ENCODE measurements at regions not wholly inside any gene's neighbourhood (a gene's known extent, or its start where the extent isn't known, plus 50 kb on each side); places are given as distances from the start of the nearest gene placed in this dataset.

DNA sequence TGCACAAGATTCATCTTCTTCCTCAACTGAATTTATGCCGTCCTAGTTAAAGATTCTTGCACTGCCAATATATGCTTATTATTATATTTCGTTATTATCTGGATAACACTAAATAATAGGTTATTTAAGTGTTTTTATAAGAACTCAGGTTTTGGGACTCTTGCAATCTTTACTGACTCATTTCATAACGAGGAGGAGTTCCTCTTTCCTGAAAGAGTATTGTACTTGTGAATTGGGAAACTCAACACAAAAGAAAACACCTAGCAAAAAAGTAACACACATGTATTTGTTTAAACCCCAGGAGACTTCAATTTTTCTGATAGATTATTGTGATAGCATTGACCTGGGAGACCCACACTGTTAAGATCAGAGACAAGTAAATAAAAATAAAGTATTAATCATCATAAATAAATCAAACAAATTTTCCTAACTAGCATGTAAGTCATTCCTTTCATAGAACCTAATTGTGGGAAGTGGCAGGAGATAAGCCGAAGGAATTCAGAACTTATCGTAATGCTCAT lies 505.8 kb downstream of the KCNJ2 start:
- DNase-seq (ENCODE audit: low read depth) = no peak
- TF ChIP-seq, protein P1, sequence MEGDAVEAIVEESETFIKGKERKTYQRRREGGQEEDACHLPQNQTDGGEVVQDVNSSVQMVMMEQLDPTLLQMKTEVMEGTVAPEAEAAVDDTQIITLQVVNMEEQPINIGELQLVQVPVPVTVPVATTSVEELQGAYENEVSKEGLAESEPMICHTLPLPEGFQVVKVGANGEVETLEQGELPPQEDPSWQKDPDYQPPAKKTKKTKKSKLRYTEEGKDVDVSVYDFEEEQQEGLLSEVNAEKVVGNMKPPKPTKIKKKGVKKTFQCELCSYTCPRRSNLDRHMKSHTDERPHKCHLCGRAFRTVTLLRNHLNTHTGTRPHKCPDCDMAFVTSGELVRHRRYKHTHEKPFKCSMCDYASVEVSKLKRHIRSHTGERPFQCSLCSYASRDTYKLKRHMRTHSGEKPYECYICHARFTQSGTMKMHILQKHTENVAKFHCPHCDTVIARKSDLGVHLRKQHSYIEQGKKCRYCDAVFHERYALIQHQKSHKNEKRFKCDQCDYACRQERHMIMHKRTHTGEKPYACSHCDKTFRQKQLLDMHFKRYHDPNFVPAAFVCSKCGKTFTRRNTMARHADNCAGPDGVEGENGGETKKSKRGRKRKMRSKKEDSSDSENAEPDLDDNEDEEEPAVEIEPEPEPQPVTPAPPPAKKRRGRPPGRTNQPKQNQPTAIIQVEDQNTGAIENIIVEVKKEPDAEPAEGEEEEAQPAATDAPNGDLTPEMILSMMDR (IDR thresholded peaks at IDR 0.05; ENCODE audit: insufficient read depth, low read depth, low read length) = no peak
- H3K4me3 ChIP-seq (ENCODE audit: low read depth, low read length) = no peak overlapping the region

GRCh38 chr17:70677783-70678647 lies 508.7 kb downstream of the KCNJ2 start:
- no peak overlapping the region for H3K4me3 ChIP-seq (ENCODE audit: low read depth, low read length)
- DNase-seq (ENCODE audit: low read depth) = no peak
- TF ChIP-seq, protein P1 (IDR thresholded peaks at IDR 0.05; ENCODE audit: insufficient read depth, low read depth, low read length) = no peak

DNA sequence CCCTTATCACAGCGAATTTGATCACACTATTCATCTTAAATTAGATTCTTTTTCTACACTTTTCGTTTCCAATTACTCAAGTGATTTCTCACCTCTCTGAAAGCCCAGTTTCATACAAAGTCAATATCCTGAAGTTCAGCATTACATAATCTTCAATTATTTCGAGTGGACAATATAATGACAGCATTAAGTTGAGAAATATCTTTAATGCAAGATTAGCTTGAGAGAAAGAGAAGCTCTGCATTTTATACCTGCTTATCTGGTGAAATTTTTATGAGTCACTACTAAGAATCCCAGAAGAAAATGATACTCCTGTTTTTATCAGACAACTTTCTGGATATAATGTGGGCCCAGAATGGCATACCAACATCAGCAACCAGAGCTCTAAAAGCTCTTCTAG lies 509.6 kb downstream of the KCNJ2 start:
- no peak for DNase-seq (ENCODE audit: low read depth)
- TF ChIP-seq, protein P1 (IDR thresholded peaks at IDR 0.05; ENCODE audit: insufficient read depth, low read depth, low read length) = no peak
- no peak overlapping the region for H3K4me3 ChIP-seq (ENCODE audit: low read depth, low read length)

DNA sequence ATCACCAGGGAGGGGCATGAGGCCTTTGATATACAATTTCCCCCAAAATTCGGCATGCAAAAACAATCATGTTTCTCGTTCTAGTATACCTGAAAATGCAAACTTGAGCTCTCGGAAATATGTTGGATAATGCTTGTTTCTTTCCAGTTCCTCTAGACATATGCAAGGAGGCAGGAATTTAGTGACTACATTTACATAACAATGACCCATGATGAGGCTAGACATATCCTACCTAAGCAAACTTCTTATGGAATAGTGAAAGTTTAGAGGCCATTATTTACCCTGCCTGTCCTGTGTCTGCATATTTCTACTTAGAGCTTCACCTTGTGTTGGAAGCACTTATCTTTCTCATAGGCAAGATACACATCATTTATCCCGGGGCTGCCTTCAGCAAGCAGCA lies 514.6 kb downstream of the KCNJ2 start:
- H3K4me3 ChIP-seq (ENCODE audit: low read depth, low read length) = no peak overlapping the region
- DNase-seq (ENCODE audit: low read depth) = no peak
- TF ChIP-seq, protein P1 (IDR thresholded peaks at IDR 0.05; ENCODE audit: insufficient read depth, low read depth, low read length) = no peak

DNA sequence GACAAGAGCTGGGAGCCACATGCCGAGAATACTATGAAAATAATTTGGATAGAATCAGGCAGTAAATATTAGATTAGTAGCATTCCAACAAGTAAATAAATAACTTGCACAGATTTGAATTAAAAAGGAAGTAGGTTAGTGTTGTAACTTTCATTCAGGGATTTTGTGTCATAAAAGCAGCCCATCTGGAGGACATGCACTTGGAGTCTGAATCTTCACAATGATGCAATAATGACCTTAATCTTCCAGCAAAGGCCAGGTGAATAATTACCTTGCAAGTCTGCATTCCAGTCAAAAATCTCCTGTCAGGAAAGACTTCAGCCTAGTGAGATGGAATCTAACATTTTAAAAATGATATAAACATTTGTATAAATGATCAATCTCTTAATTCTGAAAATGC lies 518.1 kb downstream of the KCNJ2 start:
- no peak overlapping the region for H3K4me3 ChIP-seq (ENCODE audit: low read depth, low read length)
- DNase-seq (ENCODE audit: low read depth) = no peak
- TF ChIP-seq, protein P1 (IDR thresholded peaks at IDR 0.05; ENCODE audit: insufficient read depth, low read depth, low read length) = no peak

- H3K4me3 ChIP-seq (ENCODE audit: low read depth, low read length) = no peak overlapping the region
- TF ChIP-seq, protein P1 (IDR thresholded peaks at IDR 0.05; ENCODE audit: insufficient read depth, low read depth, low read length) = no peak
- DNase-seq (ENCODE audit: low read depth) = no peak
Observed at GRCh38 chr17:70691150-70691549, 521.8 kb downstream of the KCNJ2 start.

Data from fibroblast of villous mesenchyme (primary cell).